SU-DHL-6 (cell line): ENCODE measurements at regions not wholly inside any gene's neighbourhood (a gene's known extent, or its start where the extent isn't known, plus 50 kb on each side); places are given as distances from the start of the nearest gene placed in this dataset.
A peak's percentile ranks its signal among the peaks of the same experiment; 100 is the strongest.

Experiments
- H2AFZ ChIP-seq: fragments of 200-600 bp; sonication (generic); 2 replicates; pipeline ENCODE4 v1.6.1; 2014; ENCODE audit warnings: low read depth, mild to moderate bottlenecking, moderate library complexity, mixed read lengths, antibody characterized with exemption, low read length; ENCODE audit not compliant: severe bottlenecking
- H3F3A ChIP-seq: fragments of 200-600 bp; shearing (Covaris generic); 2 replicates; pipeline ENCODE4 v1.6.0; 2016; ENCODE audit warnings: antibody characterized with exemption, mild to moderate bottlenecking; ENCODE audit not compliant: insufficient read depth
- H3K27ac ChIP-seq: fragments of 200-600 bp; sonication (generic); 2 replicates; pipeline ENCODE4 v1.5.1; 2016; ENCODE audit warnings: low read depth, mild to moderate bottlenecking, low read length, moderate library complexity, mixed read lengths
- H3K27me3 ChIP-seq: fragments of 200-600 bp; sonication (generic), shearing (Covaris generic); 2 replicates; pipeline ENCODE4 v1.6.0; 2014; ENCODE audit warnings: mild to moderate bottlenecking, low read length
- H3K36me3 ChIP-seq: fragments of 200-600 bp; sonication (generic); 2 replicates; pipeline ENCODE4 v1.6.1; 2014; ENCODE audit warnings: mild to moderate bottlenecking, low read length, mixed read lengths
- H3K4me2 ChIP-seq: fragments of 300-600, 200-600 bp; shearing (Covaris generic), sonication (generic); 2 replicates; pipeline ENCODE4 v1.6.0; 2014; ENCODE audit warnings: low read length, low read depth, mild to moderate bottlenecking; ENCODE audit not compliant: poor library complexity, severe bottlenecking
- H3K4me3 ChIP-seq: fragments of 200-600 bp; sonication (generic); 2 replicates; pipeline ENCODE4 v1.5.1; 2014; ENCODE audit warnings: antibody characterized with exemption, low read length, mild to moderate bottlenecking, mixed read lengths; ENCODE audit not compliant: insufficient read depth, poor library complexity, severe bottlenecking
- H3K79me2 ChIP-seq: fragments of 200-600 bp; sonication (generic); 2 replicates; pipeline ENCODE4 v1.6.1; 2014; ENCODE audit warnings: mild to moderate bottlenecking, low read length, moderate library complexity; ENCODE audit not compliant: insufficient read depth
- H3K9ac ChIP-seq: fragments of 200-600 bp; sonication (generic); 2 replicates; pipeline ENCODE4 v1.7.0; 2014; ENCODE audit warnings: mild to moderate bottlenecking, low read length
- H3K9me2 ChIP-seq: fragments of 200-600 bp; sonication (generic); replicated peaks from 2 replicates; pipeline ENCODE4 v1.6.1; 2014; ENCODE audit warnings: low read length; ENCODE audit not compliant: insufficient read depth
- H3K9me3 ChIP-seq: fragments of 200-600 bp; sonication (generic); 2 replicates; pipeline ENCODE4 v1.6.1; 2014; ENCODE audit warnings: low read length, mixed read lengths; ENCODE audit not compliant: insufficient read depth
- H4K20me1 ChIP-seq: fragments of 200-600 bp; sonication (generic); 2 replicates; pipeline ENCODE4 v1.6.1; 2014; ENCODE audit warnings: low read depth, mild to moderate bottlenecking, antibody characterized with exemption, low read length, moderate library complexity, mixed read lengths
- CTCF ChIP-seq: fragments of 200-600 bp; sonication (generic); IDR thresholded peaks from one replicate; pipeline ENCODE4 v1.5.1; 2017; ENCODE audit warnings: antibody characterized with exemption, mild to moderate bottlenecking, low read length, moderate library complexity; ENCODE audit not compliant: insufficient read depth, poor library complexity, severe bottlenecking
- EZH2phosphoT487 ChIP-seq: fragments of 200-600 bp; sonication (generic), shearing (Covaris generic); conservative IDR thresholded peaks from 2 replicates; pipeline ENCODE4 v1.6.1; 2018; ENCODE audit warnings: mild to moderate bottlenecking, antibody characterized with exemption, low read length, moderate library complexity, mixed read lengths

DNA sequence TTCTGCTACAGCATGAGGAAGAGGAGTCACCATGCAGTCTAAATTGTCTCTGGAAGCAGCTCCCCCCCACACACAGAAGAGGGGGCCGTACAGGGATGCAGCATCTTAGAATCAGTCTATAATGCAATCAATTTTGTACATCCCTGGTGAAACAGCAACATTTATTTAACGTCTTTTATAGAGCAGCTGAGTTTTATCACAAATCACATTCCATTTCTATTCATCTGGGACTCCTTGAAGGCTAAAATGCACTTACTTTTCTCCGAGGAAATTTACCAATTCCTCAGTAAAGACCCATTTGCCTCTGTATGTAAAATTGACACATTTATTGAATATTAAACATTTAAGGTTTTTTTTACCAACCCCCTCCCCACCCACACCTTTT, 193.9 kb downstream of the PHETA1 start:
- peaks cover 31% of the 10 kb centered on the region; the same call in 1 of the 2 replicates for H4K20me1 ChIP-seq
- no peaks in the 10 kb centered on the region for H3K27me3 ChIP-seq
- H3K79me2 ChIP-seq: peaks cover 96% of the 10 kb centered on the region
- no peak overlapping the region for H2AFZ ChIP-seq
- TF ChIP-seq EZH2phosphoT487: no peak
- TF ChIP-seq CTCF: no peak
- peaks cover 17% of the 10 kb centered on the region; the same call in 1 of the 2 replicates for H3F3A ChIP-seq
- H3K9me3 ChIP-seq: no peaks in the 10 kb centered on the region
- no peak overlapping the region; the same call in 1 of the 2 replicates for H3K27ac ChIP-seq
- H3K9ac ChIP-seq: no peak overlapping the region
- H3K36me3 ChIP-seq: peaks cover 12% of the 10 kb centered on the region; the same call in 1 of the 2 replicates
- H3K4me2 ChIP-seq: no peak overlapping the region
- H3K4me3 ChIP-seq: no peak overlapping the region
- no peaks in the 10 kb centered on the region for H3K9me2 ChIP-seq

DNA sequence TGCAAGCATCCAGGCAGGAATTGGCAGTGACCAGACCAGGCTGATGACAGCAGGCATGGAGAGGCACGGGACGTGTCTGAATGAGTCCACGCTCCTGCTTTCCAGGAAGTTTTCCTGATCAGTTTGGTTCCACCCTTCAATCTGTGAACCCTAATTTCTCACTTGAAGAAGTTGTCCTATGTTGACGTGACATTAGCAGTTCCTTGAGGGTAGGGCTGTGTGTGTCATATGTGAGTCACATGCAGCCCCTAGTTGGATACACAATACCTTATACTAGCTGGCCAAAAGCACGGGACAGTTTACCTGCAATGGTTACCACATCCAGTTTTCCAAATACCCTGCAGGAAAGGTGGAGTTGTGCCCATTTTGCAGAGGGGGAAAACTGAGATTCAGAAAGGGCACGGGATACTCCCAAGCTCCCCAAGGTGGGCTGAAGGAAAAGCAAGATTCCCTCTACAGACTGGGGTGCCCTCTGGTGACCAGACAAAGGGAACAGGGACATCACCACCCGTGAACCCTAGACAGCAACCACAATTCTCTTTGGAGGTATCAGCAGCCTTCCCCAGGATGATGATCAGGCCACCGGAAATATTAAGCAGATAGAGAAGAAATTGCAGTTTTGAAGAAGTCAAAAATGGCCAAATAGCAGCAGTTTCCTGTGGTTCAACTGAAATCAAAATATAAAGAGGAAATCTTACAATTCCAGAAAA, 194.5 kb downstream of the PHETA1 start:
- Histone ChIP-seq H3K27ac (no peak overlapping the region; the same call in 1 of the 2 replicates), H3K9me3 (no peaks in the 10 kb centered on the region), H4K20me1 (peaks cover 31% of the 10 kb centered on the region; the same call in 1 of the 2 replicates), H3K9ac (no peak overlapping the region), H2AFZ (no peak overlapping the region), H3K9me2 (no peaks in the 10 kb centered on the region), H3K4me3 (no peak overlapping the region), H3K4me2 (no peak overlapping the region), H3K79me2 (peaks cover 98% of the 10 kb centered on the region), H3K36me3 (peaks cover 12% of the 10 kb centered on the region; the same call in 1 of the 2 replicates), H3K27me3 (no peaks in the 10 kb centered on the region), H3F3A (peaks cover 17% of the 10 kb centered on the region; the same call in 1 of the 2 replicates)
- TF ChIP-seq EZH2phosphoT487: no peak
- TF ChIP-seq CTCF: peak; percentile 20

GRCh38 chr12:111173836-111174235, 195.1 kb downstream of the PHETA1 start:
- Histone ChIP-seq H3K9me3 (no peaks in the 10 kb centered on the region), H3K27me3 (no peaks in the 10 kb centered on the region), H3K9ac (no peak overlapping the region), H3K79me2 (peaks cover 98% of the 10 kb centered on the region), H3K4me2 (no peak overlapping the region), H3K4me3 (no peak overlapping the region), H3K27ac (no peak overlapping the region), H4K20me1 (peaks cover 31% of the 10 kb centered on the region; the same call in 1 of the 2 replicates), H2AFZ (no peak overlapping the region), H3F3A (peaks cover 17% of the 10 kb centered on the region; the same call in 1 of the 2 replicates), H3K9me2 (no peaks in the 10 kb centered on the region), H3K36me3 (peaks cover 12% of the 10 kb centered on the region; the same call in 1 of the 2 replicates)
- no peak for TF ChIP-seq CTCF
